Right lobe of liver (tissue), 4 donors: ENCODE measurements at regions not wholly inside any gene's neighbourhood (a gene's known extent, or its start where the extent isn't known, plus 50 kb on each side); places are given as distances from the start of the nearest gene placed in this dataset.

ENCODE experiments used
- POLR2A ChIP-seq: fragments of 450-650 bp; IDR thresholded peaks from one replicate; pipeline ENCODE4 v1.6.1; 2017; ENCODE audit warnings: antibody characterized with exemption, mild to moderate bottlenecking
- TF ChIP-seq, protein P1 (sequence below), 4 donors: fragments of 200-600 bp in 3 of 4; fragments of 450-650 bp in 1 of 4; IDR thresholded peaks; one replicate each; pipeline versions ENCODE4 v1.5.1 to v1.8.0; 2016 to 2022; ENCODE audit warnings: antibody characterized with exemption in 4 of 4, mild to moderate bottlenecking in 2 of 4
- donor health status: DM: no; HTN: no; CAD: no.
- donor health status: DM: no; HTN: no; CAD: no.
- donor health status: DM: no; HTN: yes; CAD: no.

DNA sequence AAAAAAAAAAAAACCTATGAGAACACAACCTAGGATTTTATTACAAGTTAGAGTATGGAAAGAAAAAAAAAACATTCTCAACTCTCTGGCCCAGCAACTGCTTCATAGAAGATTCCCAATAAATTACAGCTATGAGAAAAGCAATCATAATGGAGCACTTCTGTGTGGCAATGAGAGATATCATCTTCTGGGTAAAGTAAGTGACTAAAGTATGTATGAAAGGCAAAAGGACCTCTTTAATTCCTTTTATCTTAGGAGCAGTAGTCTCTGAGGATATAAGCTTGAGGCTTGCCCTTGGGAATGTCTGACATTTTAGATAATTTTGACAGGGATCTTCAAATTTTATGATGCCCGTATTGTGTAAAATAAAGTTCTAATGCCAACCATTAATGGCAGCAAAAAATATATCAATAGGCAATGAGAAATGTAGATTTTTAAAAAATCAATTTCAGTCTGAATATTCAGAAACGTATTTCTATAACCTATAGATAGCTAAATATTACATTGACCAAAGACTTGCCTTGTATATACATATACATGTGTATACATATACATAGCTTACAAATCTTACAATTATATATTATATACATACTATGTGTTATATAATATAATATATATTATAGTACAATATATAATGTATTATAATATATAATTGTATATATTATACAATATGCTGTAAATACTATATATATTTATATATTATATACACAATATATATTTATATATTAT lies 823.9 kb upstream of the SLITRK1 start:
- TF ChIP-seq, protein P1, sequence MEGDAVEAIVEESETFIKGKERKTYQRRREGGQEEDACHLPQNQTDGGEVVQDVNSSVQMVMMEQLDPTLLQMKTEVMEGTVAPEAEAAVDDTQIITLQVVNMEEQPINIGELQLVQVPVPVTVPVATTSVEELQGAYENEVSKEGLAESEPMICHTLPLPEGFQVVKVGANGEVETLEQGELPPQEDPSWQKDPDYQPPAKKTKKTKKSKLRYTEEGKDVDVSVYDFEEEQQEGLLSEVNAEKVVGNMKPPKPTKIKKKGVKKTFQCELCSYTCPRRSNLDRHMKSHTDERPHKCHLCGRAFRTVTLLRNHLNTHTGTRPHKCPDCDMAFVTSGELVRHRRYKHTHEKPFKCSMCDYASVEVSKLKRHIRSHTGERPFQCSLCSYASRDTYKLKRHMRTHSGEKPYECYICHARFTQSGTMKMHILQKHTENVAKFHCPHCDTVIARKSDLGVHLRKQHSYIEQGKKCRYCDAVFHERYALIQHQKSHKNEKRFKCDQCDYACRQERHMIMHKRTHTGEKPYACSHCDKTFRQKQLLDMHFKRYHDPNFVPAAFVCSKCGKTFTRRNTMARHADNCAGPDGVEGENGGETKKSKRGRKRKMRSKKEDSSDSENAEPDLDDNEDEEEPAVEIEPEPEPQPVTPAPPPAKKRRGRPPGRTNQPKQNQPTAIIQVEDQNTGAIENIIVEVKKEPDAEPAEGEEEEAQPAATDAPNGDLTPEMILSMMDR (IDR thresholded peaks at IDR 0.05): no peak
- TF ChIP-seq POLR2A: no peak
